SH-SY5Y (cell line): ENCODE measurements at regions not wholly inside any gene's neighbourhood (a gene's known extent, or its start where the extent isn't known, plus 50 kb on each side); places are given as distances from the start of the nearest gene placed in this dataset.

ENCODE experiments used
- GATA2 ChIP-seq: IDR thresholded peaks from 2 replicates; pipeline ENCODE4 v1.6.1; 2011; ENCODE audit warnings: mild to moderate bottlenecking, low read depth, low read length
- GATA3 ChIP-seq: IDR thresholded peaks from 2 replicates; pipeline ENCODE4 v1.6.1; 2011; ENCODE audit warnings: low read depth, mild to moderate bottlenecking, low read length, moderate library complexity

DNA sequence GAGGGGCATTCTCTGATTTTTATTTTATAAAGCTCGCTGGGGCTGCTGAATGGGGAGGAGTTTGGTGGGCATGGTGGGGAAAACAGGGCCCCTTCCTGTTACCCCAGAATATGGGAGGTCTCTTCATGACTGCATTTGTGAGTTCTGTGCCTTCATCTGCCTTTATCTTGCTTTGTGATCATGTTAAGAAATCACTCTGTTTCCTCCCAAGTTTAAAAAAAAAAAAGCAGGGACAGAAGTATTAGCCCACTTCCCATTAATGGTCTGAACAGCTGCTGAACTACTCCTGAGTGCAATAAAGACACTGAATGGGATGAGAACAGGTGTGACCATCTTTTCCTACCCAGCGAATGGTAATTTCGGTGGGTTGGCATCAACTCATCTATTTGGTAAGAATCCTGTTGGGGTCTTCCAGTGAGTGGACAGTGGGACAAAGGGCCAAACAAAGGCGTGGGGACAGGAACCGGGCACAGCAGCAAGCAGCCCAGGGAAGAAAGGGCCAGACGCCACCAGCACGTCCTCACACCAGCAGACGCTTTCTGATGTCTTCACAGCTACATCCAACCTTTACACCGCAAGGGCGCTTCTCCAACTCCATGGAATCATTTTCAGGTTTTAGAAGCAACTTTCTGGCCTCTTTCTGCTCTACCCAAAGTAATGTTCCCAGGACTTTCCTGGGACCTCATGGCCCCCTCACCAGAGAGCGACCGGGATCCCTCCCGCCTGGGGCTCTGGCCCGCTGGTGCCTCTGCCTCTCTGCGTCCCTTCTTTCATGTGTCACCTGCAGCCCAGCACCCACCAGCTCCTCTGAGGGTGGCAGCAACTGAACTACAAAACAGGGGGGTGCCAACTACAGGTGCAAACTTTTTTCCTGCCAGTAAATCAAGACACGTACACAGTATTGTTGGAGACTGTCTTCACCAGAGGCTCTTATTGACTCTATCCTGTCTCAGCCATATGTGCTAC lies 160.2 kb downstream of the ADSS2 start:
- TF ChIP-seq GATA3 = no peak
- no peak for TF ChIP-seq GATA2

DNA sequence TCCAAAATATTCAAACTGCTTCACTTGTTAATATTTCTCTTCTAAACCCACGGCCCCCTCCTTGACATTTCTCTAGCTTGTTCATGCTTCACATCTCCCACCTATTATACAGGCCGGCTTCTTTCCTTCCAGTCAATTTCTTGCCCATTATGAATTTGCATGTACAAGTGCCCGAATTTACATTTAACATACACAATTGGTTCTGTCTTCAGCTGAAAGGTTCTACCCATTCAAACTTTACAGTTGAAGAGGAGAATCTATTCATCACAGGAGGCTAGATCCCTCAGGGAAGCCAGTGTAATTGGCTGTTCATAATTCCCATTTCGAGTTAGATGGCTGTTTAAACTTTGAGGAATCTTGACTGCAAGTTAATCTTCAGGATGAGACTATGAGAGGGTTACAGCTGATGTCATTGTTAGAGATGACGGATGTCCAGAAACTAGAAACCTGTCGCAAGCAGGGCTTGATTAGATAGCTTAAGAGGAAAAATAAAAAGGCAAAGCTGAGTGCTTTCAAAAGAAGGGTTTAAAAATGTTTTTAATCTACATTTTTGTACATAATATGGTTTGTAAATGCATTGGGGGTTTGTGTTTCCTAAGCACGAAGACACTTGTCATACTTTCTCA lies 157.0 kb downstream of the ADSS2 start:
- TF ChIP-seq GATA2 = no peak
- TF ChIP-seq GATA3 = no peak

DNA sequence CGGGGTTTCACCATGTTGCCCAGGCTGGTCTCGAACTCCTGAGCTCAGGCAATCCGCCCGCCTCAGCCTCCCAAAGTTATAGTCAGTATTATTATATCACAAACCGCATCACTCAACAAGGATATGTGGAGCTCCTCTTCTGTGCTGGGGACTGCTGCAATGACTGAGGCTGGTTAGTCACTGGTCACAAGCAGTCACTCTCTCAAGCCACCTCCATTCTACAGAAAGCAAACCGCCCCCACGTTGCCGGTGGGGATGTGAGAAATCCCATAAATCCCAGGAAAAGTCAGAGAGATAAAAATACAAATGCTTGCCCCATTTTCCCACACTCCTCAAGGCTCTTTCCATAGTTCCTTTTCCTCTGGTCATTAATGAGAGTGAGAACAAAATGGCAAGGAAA lies 155.7 kb downstream of the ADSS2 start:
- TF ChIP-seq GATA3 (no peak), GATA2 (no peak)

DNA sequence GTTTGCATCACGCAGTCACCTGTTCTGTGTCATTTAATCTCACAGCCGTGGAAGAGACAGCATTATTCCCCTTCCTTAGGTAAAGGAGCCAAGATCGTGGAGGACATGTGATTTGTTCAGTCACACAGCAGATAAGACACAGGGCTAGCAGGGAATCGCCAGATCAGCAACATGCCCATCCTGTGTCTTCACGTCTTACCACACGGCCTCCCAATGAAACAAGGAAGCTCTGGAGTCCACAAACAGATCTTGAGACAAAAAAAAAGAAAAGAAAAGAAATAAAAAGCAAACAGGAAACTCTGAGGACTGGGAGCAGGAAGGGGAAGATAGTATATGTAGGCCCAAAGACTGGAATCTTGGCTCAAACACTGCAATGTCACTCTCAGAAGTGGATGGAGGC lies 155.3 kb downstream of the ADSS2 start:
- TF ChIP-seq GATA2 = no peak
- TF ChIP-seq GATA3 = no peak

DNA sequence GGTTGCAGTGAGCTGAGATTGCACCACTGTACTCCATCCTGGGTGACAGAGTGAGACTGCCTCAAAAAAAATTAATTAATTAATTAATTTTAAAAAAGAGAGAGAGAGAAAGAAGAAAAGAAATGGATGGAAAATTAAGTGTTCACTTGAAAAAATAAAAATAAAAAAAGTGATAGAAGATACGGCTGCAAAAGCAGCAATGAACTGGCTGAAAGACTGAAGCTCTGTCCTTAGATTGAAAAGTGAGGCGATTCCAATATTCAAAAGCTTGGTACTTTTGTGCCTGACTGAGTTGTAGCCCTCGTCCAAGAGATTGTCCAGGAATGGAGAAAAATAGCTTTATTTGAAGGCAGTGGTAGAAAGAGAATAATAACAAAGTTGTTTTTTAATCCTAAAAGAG lies 154.6 kb downstream of the ADSS2 start:
- no peak for TF ChIP-seq GATA2
- no peak for TF ChIP-seq GATA3

DNA sequence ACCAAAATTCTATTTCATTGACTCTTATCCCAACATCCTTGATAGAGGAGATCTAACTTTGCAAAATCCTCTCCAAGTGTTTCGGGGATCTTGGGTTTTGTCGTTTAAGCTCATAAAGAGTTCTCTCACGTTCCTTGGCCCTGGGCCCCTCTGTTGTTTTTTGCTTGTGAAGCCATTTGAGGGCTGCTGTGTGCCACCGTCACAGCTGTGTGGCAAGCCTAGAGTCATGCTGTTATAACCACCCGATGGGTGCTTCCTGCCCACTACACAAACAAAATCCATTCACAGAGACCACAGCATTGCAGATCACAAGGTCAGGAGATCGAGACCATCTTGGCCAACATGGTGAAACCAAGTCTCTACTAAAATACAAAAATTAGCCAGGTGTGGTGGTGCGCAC lies 154.1 kb downstream of the ADSS2 start:
- TF ChIP-seq GATA3 (no peak), GATA2 (no peak)

DNA sequence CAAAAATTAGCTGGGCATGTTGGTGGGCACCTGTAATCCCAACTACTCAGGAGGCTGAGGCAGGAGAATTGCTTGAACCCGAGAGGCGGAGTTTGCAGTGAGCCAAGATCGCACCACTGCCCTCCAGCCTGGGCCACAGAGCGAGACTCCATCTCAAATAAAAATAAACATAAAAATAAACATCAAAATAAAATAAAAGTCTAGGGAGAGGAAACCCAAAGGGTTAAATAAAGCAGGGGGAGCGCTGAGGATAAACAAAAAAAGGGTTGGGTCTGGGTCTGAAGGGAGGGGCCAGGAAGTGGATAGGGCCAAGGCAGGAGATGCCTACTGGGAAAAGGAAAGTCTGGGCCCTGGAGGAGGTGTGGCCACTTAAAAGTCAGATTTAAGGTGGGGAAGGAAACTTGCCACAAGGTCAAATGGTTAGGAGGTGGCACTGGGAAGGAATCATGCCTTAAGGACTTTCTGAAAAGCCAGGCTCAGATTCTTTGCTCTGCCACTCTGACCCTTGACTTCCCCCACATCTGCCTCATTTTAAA lies 150.0 kb downstream of the ADSS2 start:
- no peak for TF ChIP-seq GATA2
- TF ChIP-seq GATA3 = no peak

DNA sequence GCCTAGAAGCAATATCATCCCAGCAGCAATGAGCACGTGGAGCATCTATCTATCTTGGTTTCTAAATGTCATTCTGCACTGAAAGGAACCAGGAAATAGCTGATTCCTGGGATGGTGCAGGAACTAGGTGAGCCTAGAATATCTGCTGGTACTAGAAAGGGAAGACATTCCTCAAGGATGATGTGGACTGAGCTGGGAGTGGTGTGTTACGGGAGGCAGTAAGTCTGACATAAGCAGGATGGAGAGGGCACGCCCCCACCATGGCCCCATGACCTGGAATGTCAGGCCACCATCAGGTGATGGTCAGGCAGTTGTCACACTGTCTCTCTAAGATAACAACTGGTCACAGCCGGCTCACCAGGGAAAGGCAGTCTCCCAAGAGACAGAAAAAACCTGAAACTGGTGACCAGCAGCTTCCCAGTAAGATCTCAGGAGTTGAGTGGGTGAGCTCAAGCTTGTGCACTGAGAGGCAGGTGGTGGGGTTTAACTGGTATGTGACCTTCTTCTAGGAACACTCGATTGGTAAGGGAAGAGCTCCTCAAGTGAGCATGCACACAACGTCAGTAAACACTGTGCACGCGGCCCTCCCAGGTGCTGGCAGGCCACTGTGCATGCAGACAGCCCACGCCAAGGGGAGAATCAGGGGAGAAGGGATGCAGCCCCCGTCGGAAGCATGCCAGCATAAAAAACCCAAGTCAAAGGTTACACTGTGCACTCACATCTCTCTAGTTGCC lies 148.7 kb downstream of the ADSS2 start:
- no peak for TF ChIP-seq GATA2

DNA sequence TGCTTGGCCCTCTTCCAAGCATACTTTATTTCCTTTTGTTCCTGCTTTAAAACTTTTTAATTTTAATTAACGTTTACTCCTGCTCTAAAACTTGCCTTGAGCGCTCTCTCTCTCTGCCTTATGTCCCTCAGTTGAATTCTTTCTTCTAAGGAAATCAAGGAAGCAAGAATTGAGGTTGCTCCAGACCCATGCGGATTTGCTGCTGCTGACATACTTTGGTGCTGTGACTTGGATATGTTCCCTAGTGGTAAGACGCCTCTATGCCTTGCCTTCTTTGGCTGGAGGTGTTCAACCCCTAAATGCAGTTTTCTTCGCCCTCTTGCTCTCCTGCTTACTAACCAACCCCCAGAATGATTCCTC lies 148.1 kb downstream of the ADSS2 start:
- TF ChIP-seq GATA2 (no peak), GATA3 (no peak)

DNA sequence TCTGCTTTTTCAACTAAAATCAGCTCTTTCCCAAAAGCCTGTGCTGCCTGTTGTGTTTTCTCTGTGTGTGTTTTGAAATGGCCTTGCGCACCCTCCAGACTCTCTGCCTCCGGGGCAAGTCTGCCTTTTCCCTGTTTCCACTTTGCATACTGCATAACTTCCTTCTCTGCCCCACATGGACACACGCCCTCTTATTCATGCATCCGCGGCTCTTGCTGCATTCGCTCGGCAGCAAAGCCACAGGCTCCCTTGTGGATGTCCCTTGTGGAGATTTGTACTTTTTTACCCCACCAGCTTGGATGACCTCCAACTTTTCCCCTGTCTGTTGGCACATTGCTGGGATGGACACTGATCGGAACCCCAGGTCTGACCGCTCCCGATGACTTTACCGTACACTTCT lies 147.6 kb downstream of the ADSS2 start:
- no peak for TF ChIP-seq GATA2
- TF ChIP-seq GATA3 = no peak

DNA sequence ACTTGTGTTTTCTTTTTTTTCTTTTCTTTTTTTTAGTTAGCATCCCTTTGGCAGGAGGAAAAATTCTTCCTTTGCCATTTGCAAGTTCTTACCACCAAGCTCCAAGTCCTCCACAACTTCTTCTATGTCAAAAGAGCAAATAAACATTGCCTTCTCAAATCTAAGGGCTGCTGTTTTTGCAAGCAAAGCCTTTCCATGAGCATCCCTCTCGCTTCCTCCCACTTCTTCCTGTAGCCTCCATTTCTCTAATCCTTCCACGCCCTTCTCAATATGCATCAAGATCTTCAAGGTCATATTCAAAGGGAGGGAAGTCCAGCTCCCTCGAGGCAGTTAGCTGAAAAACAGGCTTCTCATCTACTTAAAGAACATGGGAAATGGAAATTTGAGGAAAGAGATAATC lies 147.1 kb downstream of the ADSS2 start:
- TF ChIP-seq GATA3 = no peak
- no peak for TF ChIP-seq GATA2

DNA sequence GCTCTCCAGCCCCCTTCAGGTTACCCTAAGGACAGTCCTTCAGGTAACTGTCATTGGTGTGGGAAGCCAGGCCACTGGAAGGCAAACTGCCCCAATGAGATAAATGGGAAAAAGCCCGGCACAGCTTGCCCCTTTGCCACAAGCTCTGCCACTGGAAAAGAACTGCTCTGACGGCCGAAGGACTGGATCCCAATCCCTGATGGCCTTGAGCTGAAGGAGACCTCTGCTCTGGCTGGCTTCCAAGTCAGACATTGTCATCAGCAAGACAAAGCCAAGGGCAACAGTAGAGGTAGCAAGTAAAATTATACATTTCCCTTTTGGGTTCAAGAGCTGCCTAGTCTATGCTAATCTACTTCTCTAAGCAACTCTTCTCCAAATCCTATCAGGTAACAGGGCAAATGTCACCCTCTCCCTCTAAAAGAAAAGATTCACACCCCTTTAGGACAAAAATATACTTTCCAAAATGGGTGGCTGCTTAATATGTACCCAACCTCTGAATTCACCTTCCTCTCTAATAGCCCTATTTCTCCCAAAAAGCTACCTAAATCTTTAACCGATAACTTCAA lies 145.8 kb downstream of the ADSS2 start:
- no peak for TF ChIP-seq GATA2
- no peak for TF ChIP-seq GATA3

DNA sequence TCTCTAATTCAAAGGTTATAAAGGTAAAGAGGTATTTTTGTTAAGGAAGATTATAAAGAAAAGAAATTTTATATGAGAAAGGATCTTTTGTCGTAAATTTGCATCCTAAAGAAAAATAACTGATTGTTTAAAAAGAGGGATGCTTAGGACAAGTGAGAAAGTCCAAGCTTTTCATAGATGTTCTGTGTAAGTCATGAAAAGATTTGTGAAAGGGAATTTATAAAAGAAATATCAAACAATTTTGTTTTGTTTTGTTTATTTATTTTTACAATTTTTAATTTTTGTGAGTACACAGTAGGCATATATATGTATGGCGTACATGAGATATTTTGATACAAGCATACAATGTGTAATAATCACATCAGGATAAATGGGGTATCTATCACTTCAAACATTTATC lies 145.2 kb downstream of the ADSS2 start:
- TF ChIP-seq GATA2 = no peak
- no peak for TF ChIP-seq GATA3

DNA sequence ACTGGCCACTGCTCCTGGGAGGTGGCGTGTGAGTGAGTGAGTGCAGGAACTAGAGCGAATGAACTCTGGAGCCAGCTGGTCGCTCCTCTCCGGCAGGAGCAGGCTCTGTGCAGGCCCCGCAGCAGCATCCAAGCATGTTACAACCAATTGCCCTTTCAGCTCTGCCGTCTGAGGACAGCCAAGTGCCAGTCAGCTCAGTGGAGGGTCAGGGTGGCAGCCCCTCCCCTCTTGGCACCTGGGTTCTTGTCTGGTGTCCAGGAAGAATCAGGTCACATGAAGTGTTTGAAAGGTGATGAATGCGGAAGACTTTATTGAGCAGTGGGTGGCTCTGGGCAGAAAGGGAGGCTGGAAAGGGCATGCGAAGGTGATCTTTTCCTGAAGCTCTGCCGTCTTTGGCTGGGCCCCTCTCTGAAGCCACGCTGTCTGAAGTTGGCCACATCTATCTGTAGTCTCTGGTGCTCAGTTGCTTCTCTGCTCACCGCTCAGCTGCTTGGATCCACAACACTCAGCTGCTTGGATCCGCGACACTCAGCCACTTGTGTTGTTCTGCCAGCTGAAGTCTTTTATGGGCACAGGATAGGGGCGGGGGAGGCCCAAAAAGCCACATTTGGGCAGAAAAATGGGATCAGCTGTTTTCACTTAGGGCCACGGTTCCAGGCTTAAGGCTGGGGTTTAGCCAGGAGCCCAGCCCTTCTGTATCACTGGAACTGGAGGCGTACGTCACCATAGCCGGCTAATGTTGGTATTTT lies 139.8 kb downstream of the ADSS2 start:
- no peak for TF ChIP-seq GATA3
- no peak for TF ChIP-seq GATA2
